ENCODE measurements at regions not wholly inside any gene's neighbourhood (a gene's known extent, or its start where the extent isn't known, plus 50 kb on each side); places are given as distances from the start of the nearest gene placed in this dataset.

GRCh38 chr13:50512474-50513299, 330.8 kb downstream of the DLEU7 start:
- TF ChIP-seq CTCF (IDR thresholded peaks at IDR 0.05; ENCODE audit: insufficient read depth, missing control alignments): no peak
- FAIRE-seq: no peak
- DNase-seq (ENCODE audit: insufficient read length, low spot score): no peak

DNA sequence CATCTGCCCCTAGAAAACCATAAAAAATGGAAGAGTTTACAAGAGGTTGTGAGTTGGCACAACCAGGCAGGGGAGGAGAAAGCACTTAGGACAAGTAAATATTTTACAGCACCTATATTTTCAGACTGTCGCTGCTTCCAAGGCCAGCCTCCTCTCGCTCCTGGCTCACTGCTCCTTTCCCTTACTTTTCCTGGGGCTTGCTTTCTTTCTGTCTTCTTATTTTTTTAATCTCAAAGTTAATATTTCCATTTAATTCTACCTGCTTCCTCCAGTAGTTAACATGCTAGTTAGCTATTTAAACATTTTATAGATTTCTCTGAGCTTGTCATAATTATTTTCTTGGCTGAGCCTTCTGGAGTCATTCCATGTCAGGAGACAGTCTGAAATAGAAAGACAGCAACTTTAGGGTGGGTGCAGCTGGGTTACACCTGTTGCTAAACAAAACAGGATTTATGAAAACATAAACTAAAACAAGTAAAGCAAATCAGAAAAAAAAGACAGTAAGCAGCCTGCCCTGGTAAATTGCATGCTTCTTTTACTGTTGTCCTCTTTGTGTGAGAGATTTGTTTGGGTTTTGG, 330.1 kb downstream of the DLEU7 start:
- no peak for TF ChIP-seq CTCF (IDR thresholded peaks at IDR 0.05; ENCODE audit: insufficient read depth, missing control alignments)
- DNase-seq (ENCODE audit: insufficient read length, low spot score) (no peak), FAIRE-seq (no peak)

GRCh38 chr13:50514249-50514648, 329.2 kb downstream of the DLEU7 start:
- no peak for TF ChIP-seq CTCF (IDR thresholded peaks at IDR 0.05; ENCODE audit: insufficient read depth, missing control alignments)
- no peak for DNase-seq (ENCODE audit: insufficient read length, low spot score)
- no peak for FAIRE-seq

DNA sequence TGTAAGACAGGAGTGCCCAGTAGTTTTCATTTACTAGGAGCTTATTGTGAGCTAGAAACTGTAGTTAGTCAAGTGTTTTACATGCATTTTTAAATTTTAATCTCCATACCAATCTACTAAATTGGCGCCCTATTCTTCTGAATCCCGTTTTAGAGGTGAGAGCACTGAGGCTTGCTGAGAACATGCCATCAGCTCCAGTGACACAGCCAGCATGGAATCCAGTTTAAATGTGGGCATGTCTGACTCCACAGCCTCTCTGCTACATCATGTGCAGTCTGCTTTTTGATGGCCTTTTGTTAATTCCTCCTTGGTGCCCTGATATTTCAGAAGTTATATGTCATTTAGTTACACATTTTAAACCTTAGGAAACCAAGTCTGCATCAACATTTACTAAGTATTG, 325.4 kb downstream of the DLEU7 start:
- DNase-seq (ENCODE audit: insufficient read length, low spot score) (no peak), FAIRE-seq (no peak)
- TF ChIP-seq CTCF (IDR thresholded peaks at IDR 0.05; ENCODE audit: insufficient read depth, missing control alignments): no peak

- no peak for DNase-seq (ENCODE audit: insufficient read length, low spot score)
- TF ChIP-seq CTCF (IDR thresholded peaks at IDR 0.05; ENCODE audit: insufficient read depth, missing control alignments): no peak
- no peak for FAIRE-seq
These were observed 324.7 kb downstream of the DLEU7 start for GRCh38 chr13:50518781-50519201.

GRCh38 chr13:50519866-50520265, 323.6 kb downstream of the DLEU7 start:
- DNase-seq (ENCODE audit: insufficient read length, low spot score) (no peak), FAIRE-seq (no peak)
- TF ChIP-seq CTCF (IDR thresholded peaks at IDR 0.05; ENCODE audit: insufficient read depth, missing control alignments): no peak

All from D721Med (cell line).